GM18951 (cell line): ENCODE measurements at regions not wholly inside any gene's neighbourhood (a gene's known extent, or its start where the extent isn't known, plus 50 kb on each side); places are given as distances from the start of the nearest gene placed in this dataset.

ENCODE experiments used
- POLR2A ChIP-seq: IDR thresholded peaks from 4 replicates; pipeline ENCODE4 v1.6.1; 2011; ENCODE audit warnings: mild to moderate bottlenecking; ENCODE audit not compliant: insufficient read length, insufficient read depth; ENCODE audit errors: extremely low read depth
- in situ Hi-C: fragments of 300-500 bp; cut with MboI; formaldehyde crosslinking; loops from one replicate; pipeline ENCODE4 v1.12.0; 2022; ENCODE audit warnings: low sequenced_read_pairs, mixed read lengths, inconsistent platforms; ENCODE audit not compliant: unreplicated experiment

DNA sequence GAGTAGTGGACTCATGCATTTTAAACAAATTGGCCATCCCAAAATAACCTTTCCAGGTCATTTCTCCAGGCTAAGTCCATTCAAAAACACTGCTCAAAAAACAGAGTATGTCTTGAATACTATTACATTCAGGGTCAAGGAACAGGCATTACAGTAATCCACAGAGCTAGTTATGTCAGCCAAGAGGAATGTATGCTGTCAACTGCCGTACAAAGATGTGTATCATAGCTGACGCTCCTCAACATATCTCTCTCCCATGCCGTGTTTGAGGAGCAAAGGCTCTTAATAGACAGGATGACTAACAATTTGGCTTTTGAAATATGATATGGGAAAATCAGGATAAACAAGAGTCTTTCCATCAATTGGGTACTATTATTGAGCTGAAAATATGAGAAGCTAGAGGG, 68.8 kb upstream of the KCTD1 start:
- in situ Hi-C loops: no loop called here
- no peak for TF ChIP-seq POLR2A

- in situ Hi-C loops: no loop called here
- TF ChIP-seq POLR2A: no peak
Observed at GRCh38 chr18:26614374-26614773, 66.0 kb upstream of the KCTD1 start.
